ENCODE measurements at regions not wholly inside any gene's neighbourhood (a gene's known extent, or its start where the extent isn't known, plus 50 kb on each side); places are given as distances from the start of the nearest gene placed in this dataset.

Small RNAs in the stretch of these regions (small RNA-seq; reads per million reads assigned to genes)
- gene AC087499.6 (0 reads per million in 3 donors), gene RNU6-1178P (0 reads per million in 3 donors)

Data from esophagus muscularis mucosa (tissue), 3 donors.